ENCODE measurements at regions not wholly inside any gene's neighbourhood (a gene's known extent, or its start where the extent isn't known, plus 50 kb on each side); places are given as distances from the start of the nearest gene placed in this dataset.

DNA sequence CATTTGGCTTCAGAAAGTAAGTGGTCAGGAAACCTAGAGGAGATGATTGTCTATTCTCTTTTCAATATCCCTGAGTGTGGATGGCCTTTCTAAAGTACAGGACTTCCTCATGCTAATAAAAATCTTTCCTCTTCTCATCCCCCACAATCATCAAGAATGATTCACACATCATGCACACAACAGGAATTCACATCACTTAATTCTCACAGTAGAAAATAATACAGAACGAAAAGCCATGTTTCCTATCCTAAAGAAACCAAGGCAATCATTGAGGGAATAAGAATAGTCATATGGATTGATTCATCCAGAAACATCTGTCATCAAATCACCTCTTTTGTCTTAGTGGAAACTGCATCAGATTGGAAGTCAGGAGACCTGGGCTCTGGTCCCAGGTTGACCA lies 203.1 kb upstream of the PIK3R1 start:
- H3K27me3 Mint-ChIP-seq (ENCODE audit: low read depth) = no peaks in the 10 kb centered on the region
- ATAC-seq = no peak
- ChIA-PET CTCF (interaction anchor here (0.5 kb wide), 1 partner anchor 10 kb away, joined by 4 read pairs; no protein-coding TSS in a partner anchor), POLR2A (no interaction called here)
- H3K27ac Mint-ChIP-seq = no peak overlapping the region
- peaks cover 12% of the 10 kb centered on the region; the same call in 1 of the 2 replicates for H3K9me3 Mint-ChIP-seq
- H3K36me3 Mint-ChIP-seq = no peaks in the 10 kb centered on the region
- TF ChIP-seq ZNF121 (CRISPR knock-in tag; IDR thresholded peaks at IDR 0.05) = no peak
- TF ChIP-seq IRF2 (CRISPR knock-in tag; IDR thresholded peaks at IDR 0.05; ENCODE audit: borderline replicate concordance, low read depth) = no peak
- no peak for TF ChIP-seq ZNF423 (CRISPR knock-in tag; IDR thresholded peaks at IDR 0.05)
- TF ChIP-seq SMAD3 (CRISPR knock-in tag; IDR thresholded peaks at IDR 0.05; ENCODE audit: borderline replicate concordance) = no peak
- TF ChIP-seq E2F5 (CRISPR knock-in tag; IDR thresholded peaks at IDR 0.05) = no peak
- no peak for TF ChIP-seq ZNF671 (CRISPR knock-in tag; IDR thresholded peaks at IDR 0.05)
- no peak for TF ChIP-seq HMGXB4 (CRISPR knock-in tag; IDR thresholded peaks at IDR 0.05)
- TF ChIP-seq MYBL2 (CRISPR knock-in tag; IDR thresholded peaks at IDR 0.05) = no peak
- no peak for TF ChIP-seq PRRX2 (CRISPR knock-in tag; IDR thresholded peaks at IDR 0.05)
- no peak for TF ChIP-seq JUN (CRISPR knock-in tag; IDR thresholded peaks at IDR 0.05)
- DNase-seq (ENCODE audit: low spot score) = no peak
- no peak overlapping the region for H3K4me3 Mint-ChIP-seq
- no peaks in the 10 kb centered on the region for H3K4me1 Mint-ChIP-seq

DNA sequence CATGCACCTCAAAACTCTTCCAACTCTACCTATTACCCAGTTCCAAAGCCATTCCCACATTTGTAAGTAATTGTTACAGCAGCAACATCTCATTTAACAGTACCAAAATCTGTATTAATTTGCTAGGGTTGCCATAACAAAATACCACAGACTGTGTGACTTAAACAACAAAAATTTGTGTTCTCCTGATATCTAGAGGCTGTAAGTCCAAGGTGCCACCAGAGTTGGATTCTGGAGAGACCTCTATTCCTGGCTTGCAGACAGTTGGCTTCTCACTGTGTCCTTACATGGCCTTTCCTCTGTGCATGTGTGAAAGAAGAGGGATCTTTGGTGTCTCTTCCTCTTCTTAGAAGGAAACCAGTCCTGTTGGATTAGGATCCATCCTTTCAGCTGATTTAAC lies 203.8 kb upstream of the PIK3R1 start:
- Mint-ChIP-seq H3K27me3 (ENCODE audit: low read depth) (no peaks in the 10 kb centered on the region), H3K27ac (no peak overlapping the region), H3K36me3 (no peaks in the 10 kb centered on the region), H3K4me3 (no peak overlapping the region), H3K4me1 (no peaks in the 10 kb centered on the region), H3K9me3 (peaks cover 12% of the 10 kb centered on the region; the same call in 1 of the 2 replicates)
- no peak for ATAC-seq
- DNase-seq (ENCODE audit: low spot score) = no peak
- CTCF ChIA-PET = no interaction called here
- TF ChIP-seq HMGA2 (CRISPR knock-in tag; IDR thresholded peaks at IDR 0.05) = no peak
- no peak for TF ChIP-seq CDX4 (CRISPR knock-in tag; IDR thresholded peaks at IDR 0.05; ENCODE audit: borderline replicate concordance)
- TF ChIP-seq, protein P1, sequence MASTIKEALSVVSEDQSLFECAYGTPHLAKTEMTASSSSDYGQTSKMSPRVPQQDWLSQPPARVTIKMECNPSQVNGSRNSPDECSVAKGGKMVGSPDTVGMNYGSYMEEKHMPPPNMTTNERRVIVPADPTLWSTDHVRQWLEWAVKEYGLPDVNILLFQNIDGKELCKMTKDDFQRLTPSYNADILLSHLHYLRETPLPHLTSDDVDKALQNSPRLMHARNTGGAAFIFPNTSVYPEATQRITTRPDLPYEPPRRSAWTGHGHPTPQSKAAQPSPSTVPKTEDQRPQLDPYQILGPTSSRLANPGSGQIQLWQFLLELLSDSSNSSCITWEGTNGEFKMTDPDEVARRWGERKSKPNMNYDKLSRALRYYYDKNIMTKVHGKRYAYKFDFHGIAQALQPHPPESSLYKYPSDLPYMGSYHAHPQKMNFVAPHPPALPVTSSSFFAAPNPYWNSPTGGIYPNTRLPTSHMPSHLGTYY (CRISPR knock-in tag; IDR thresholded peaks at IDR 0.05) = no peak
- no peak for TF ChIP-seq NFE2L1 (CRISPR knock-in tag; IDR thresholded peaks at IDR 0.05)
- TF ChIP-seq GRHL2 (CRISPR knock-in tag; IDR thresholded peaks at IDR 0.05; ENCODE audit: insufficient replicate concordance, severe bottlenecking) = no peak
- no peak for TF ChIP-seq CREM (CRISPR knock-in tag; IDR thresholded peaks at IDR 0.05)
- TF ChIP-seq, protein P2, sequence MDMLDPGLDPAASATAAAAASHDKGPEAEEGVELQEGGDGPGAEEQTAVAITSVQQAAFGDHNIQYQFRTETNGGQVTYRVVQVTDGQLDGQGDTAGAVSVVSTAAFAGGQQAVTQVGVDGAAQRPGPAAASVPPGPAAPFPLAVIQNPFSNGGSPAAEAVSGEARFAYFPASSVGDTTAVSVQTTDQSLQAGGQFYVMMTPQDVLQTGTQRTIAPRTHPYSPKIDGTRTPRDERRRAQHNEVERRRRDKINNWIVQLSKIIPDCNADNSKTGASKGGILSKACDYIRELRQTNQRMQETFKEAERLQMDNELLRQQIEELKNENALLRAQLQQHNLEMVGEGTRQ (CRISPR knock-in tag; IDR thresholded peaks at IDR 0.05) = no peak
- no peak for TF ChIP-seq EMX1 (CRISPR knock-in tag; IDR thresholded peaks at IDR 0.05)
- TF ChIP-seq NFYB (CRISPR knock-in tag; conservative IDR thresholded peaks at IDR 0.05; ENCODE audit: low read depth) = no peak
- no peak for TF ChIP-seq SMAD4 (CRISPR knock-in tag; IDR thresholded peaks at IDR 0.05)
- no peak for TF ChIP-seq ATF1 (CRISPR knock-in tag; IDR thresholded peaks at IDR 0.05)
- TF ChIP-seq MYBL2 (CRISPR knock-in tag; IDR thresholded peaks at IDR 0.05) = no peak
- POLR2A ChIA-PET = no interaction called here

Data from WTC11 (cell line).